ENCODE measurements at regions not wholly inside any gene's neighbourhood (a gene's known extent, or its start where the extent isn't known, plus 50 kb on each side); places are given as distances from the start of the nearest gene placed in this dataset.

DNA sequence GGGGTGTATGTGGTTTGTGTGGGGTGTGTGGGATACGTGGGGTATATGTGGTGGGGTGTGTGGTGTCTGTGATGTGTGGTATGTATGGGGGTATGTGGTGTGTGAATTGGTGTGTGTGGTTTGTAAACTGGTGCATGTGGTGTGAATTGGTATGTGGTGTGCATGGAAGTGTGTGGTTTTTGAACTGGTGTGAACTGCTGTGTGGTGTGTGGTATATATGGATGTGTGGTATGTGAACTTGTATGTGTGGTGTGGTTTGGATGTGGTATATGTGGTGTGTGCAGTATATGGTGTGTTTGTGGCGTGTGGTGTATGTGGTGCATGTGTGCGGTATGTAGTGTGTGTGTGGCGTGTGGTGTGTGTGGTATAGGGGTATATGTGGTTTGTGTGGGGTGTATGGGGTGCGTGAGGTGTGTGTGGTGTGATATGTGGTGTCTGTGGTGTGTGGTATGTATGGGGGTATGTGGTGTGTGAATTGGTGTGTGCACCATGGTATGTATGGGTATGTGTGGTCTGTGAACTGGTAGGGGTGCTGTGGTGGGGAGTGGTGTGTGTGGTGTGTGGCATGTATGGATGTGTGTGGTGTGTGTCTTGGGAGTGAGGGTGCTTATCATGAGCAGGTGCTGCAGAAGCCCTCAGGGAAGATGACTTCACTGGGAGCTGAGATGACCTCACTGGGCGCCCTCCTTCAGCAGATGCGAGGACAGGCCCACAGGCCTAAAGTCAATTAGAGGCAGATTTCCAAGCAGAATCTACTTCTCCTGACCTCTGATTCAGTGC lies 209.6 kb upstream of the TNP1 start:
- TF ChIP-seq, protein P1, sequence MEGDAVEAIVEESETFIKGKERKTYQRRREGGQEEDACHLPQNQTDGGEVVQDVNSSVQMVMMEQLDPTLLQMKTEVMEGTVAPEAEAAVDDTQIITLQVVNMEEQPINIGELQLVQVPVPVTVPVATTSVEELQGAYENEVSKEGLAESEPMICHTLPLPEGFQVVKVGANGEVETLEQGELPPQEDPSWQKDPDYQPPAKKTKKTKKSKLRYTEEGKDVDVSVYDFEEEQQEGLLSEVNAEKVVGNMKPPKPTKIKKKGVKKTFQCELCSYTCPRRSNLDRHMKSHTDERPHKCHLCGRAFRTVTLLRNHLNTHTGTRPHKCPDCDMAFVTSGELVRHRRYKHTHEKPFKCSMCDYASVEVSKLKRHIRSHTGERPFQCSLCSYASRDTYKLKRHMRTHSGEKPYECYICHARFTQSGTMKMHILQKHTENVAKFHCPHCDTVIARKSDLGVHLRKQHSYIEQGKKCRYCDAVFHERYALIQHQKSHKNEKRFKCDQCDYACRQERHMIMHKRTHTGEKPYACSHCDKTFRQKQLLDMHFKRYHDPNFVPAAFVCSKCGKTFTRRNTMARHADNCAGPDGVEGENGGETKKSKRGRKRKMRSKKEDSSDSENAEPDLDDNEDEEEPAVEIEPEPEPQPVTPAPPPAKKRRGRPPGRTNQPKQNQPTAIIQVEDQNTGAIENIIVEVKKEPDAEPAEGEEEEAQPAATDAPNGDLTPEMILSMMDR (conservative IDR thresholded peaks at IDR 0.05 in 1 of 2, IDR thresholded peaks at IDR 0.05 in 1 of 2; ENCODE audit: extremely low read depth in 1 of 2, insufficient read depth in 1 of 2, low read depth in 1 of 2, low read length in 2 of 2), result no peak
- no peak for TF ChIP-seq EZH2 (IDR thresholded peaks at IDR 0.05; ENCODE audit: borderline replicate concordance, low read length)
